Tibial nerve (tissue), 4 donors: ENCODE measurements at regions not wholly inside any gene's neighbourhood (a gene's known extent, or its start where the extent isn't known, plus 50 kb on each side); places are given as distances from the start of the nearest gene placed in this dataset.

ENCODE experiments used
- CTCF ChIP-seq, 5 experiments: fragments of 200-600 bp in 3 of 5; fragments of 450-650 bp in 2 of 5; sonication (generic) in 3 of 5; IDR thresholded peaks; one replicate each; pipeline ENCODE4 v1.5.1; 2016 to 2019; ENCODE audit warnings: antibody characterized with exemption in 5 of 5, mild to moderate bottlenecking in 3 of 5, moderate library complexity in 2 of 5
- EP300 ChIP-seq, 2 donors: sonication (generic); formaldehyde crosslinking; IDR thresholded peaks; one replicate each; pipeline ENCODE4 v1.6.1; 2017; ENCODE audit warnings: antibody characterized with exemption in 2 of 2, mild to moderate bottlenecking in 1 of 2
- POLR2A ChIP-seq, 2 donors: fragments of 450-650 bp; IDR thresholded peaks; one replicate each; pipeline ENCODE4 v1.6.1; 2017; ENCODE audit warnings: antibody characterized with exemption in 2 of 2, mild to moderate bottlenecking in 2 of 2, moderate library complexity in 2 of 2

- TF ChIP-seq CTCF (IDR thresholded peaks at IDR 0.05) = no peak
- TF ChIP-seq EP300 (IDR thresholded peaks at IDR 0.05) = no peak
- no peak for TF ChIP-seq POLR2A (IDR thresholded peaks at IDR 0.05)
Observed at GRCh38 chr2:236855866-236856847, 229.5 kb upstream of the COPS8 start.
